HEK293T (cell line): ENCODE measurements at regions not wholly inside any gene's neighbourhood (a gene's known extent, or its start where the extent isn't known, plus 50 kb on each side); places are given as distances from the start of the nearest gene placed in this dataset.

Source experiments
- CTCF ChIA-PET: fragments of 350-600 bp; formaldehyde crosslinking; extraction: SDS; loops from one replicate; lab custom pipeline; 2021; ENCODE audit warnings: antibody characterized with exemption, inconsistent platforms; lab: Yijun Ruan, JAX
- POLR2A ChIA-PET: fragments of 350-600 bp; formaldehyde crosslinking; extraction: SDS; loops from one replicate; lab custom pipeline; 2020; ENCODE audit warnings: antibody characterized with exemption, inconsistent platforms; lab: Yijun Ruan, JAX
- DNase-seq: peaks from one replicate; pipeline ENCODE4 v3.0.0; 2012; ENCODE audit warnings: mixed read lengths; ENCODE audit errors: extremely low spot score
- ARNT ChIP-seq: fragments of 450-650 bp; IDR thresholded peaks from 2 replicates; pipeline ENCODE4 v1.6.1; 2017; ENCODE audit warnings: mild to moderate bottlenecking
- BHLHE40 ChIP-seq: fragments of 450-650 bp; IDR thresholded peaks from 2 replicates; pipeline ENCODE4 v1.6.1; 2016; ENCODE audit warnings: mild to moderate bottlenecking, moderate library complexity, borderline replicate concordance
- CTBP1 ChIP-seq: fragments of 450-650 bp; IDR thresholded peaks from 2 replicates; pipeline ENCODE4 v1.6.1; 2016; ENCODE audit warnings: borderline replicate concordance
- ELF4 ChIP-seq: fragments of 450-650 bp; IDR thresholded peaks from 2 replicates; pipeline ENCODE4 v1.6.1; 2017; ENCODE audit warnings: antibody characterized with exemption
- FOXA1 ChIP-seq: fragments of 450-650 bp; IDR thresholded peaks from 2 replicates; pipeline ENCODE4 v1.6.1; 2016; ENCODE audit warnings: mild to moderate bottlenecking
- FOXK2 ChIP-seq: fragments of 450-650 bp; IDR thresholded peaks from 2 replicates; pipeline ENCODE4 v1.6.1; 2016; ENCODE audit warnings: mild to moderate bottlenecking
- FOXM1 ChIP-seq: fragments of 450-650 bp; IDR thresholded peaks from 2 replicates; pipeline ENCODE4 v1.6.1; 2017; ENCODE audit warnings: mild to moderate bottlenecking, borderline replicate concordance
- HDGF ChIP-seq: fragments of 450-650 bp; IDR thresholded peaks from 2 replicates; pipeline ENCODE4 v1.6.1; 2017; ENCODE audit warnings: antibody characterized with exemption, borderline replicate concordance
- L3MBTL2 ChIP-seq: fragments of 450-650 bp; conservative IDR thresholded peaks from 2 replicates; pipeline ENCODE4 v1.6.1; 2016; ENCODE audit warnings: mild to moderate bottlenecking
- LEF1 ChIP-seq: fragments of 450-650 bp; IDR thresholded peaks from 2 replicates; pipeline ENCODE4 v1.6.1; 2017; ENCODE audit warnings: mild to moderate bottlenecking, borderline replicate concordance
- NFRKB ChIP-seq: fragments of 450-650 bp; IDR thresholded peaks from 2 replicates; pipeline ENCODE4 v1.6.1; 2016; ENCODE audit warnings: mild to moderate bottlenecking, moderate library complexity
- PKNOX1 ChIP-seq: fragments of 450-650 bp; IDR thresholded peaks from 2 replicates; pipeline ENCODE4 v1.6.1; 2016
- SP1 ChIP-seq: fragments of 450-650 bp; IDR thresholded peaks from 2 replicates; pipeline ENCODE4 v1.6.1; 2017
- SUZ12 ChIP-seq: fragments of 450-650 bp; IDR thresholded peaks from 2 replicates; pipeline ENCODE4 v1.6.1; 2016; ENCODE audit warnings: mild to moderate bottlenecking
- TARDBP ChIP-seq: fragments of 450-650 bp; IDR thresholded peaks from 2 replicates; pipeline ENCODE4 v1.6.1; 2016
- ZNF384 ChIP-seq: fragments of 450-650 bp; IDR thresholded peaks from 2 replicates; pipeline ENCODE4 v1.6.1; 2016

DNA sequence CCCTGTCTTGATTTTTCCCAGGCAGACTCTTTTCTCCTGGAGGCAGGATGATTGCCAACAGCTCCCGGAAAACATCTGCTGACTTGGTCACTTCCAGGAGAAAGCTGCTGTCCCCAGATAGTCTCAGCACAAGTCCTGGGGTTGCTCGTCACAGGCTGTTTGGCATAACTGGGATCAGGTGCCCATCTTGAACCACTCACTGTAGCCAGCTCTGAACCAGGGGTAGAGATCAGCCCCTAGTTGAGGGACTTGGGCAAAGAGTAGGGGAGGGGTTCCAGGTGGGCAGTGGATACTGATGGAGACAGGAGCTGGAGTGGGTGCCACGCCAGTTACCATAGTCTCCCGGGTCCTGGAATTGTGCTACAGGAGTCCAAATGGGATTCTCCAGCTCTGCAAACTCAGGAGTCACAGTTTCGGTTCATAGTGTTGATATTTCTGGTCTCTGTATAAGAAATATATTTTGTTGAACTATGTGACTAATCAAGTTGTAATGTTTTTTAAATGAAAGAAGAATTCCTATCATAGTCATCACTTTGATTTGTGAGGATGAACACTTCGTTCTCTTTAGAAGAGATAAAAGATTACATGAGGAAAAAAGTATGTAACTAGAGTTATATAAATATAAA, 1154.5 kb downstream of the AACS start:
- POLR2A ChIA-PET, result no interaction called here
- CTCF ChIA-PET, result no interaction called here
- DNase-seq, result no peak
- no peak for TF ChIP-seq TARDBP
- TF ChIP-seq NFRKB, result no peak
- no peak for TF ChIP-seq ARNT
- no peak for TF ChIP-seq LEF1
- TF ChIP-seq CTBP1, result no peak
- TF ChIP-seq ELF4, result no peak
- no peak for TF ChIP-seq BHLHE40
- TF ChIP-seq L3MBTL2, result no peak
- no peak for TF ChIP-seq SUZ12
- no peak for TF ChIP-seq PKNOX1
- no peak for TF ChIP-seq SP1
- TF ChIP-seq ZNF384, result no peak
- TF ChIP-seq FOXM1, result no peak
- TF ChIP-seq FOXK2, result no peak

DNA sequence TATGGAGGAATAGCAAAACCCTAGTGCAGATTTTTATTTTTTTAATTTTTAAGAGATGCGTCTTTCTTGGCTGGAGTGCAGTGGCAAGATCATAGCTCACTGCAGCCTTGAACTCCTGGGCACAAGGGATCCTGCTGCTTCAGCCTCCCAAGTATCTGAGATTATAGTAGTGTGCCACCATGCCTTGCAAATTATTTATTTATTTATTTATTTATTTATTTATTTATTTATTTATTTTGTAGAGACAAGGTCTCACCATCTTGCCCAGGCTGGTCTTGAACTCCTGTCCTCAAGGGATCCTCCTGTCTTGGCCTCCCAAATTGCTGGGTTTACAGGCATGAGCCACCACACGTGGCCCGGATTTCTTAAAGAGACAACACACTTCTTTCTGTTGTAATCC, 1158.8 kb downstream of the AACS start:
- no peak for TF ChIP-seq FOXK2
- TF ChIP-seq SP1, result no peak
- no peak for TF ChIP-seq ZNF384
- no peak for TF ChIP-seq LEF1
- no peak for TF ChIP-seq HDGF
- TF ChIP-seq FOXA1, result no peak
- TF ChIP-seq SUZ12, result no peak
- no peak for TF ChIP-seq FOXM1
- TF ChIP-seq BHLHE40, result no peak
- no peak for TF ChIP-seq CTBP1
- TF ChIP-seq PKNOX1, result no peak
- TF ChIP-seq ARNT, result no peak
- no peak for TF ChIP-seq TARDBP
- TF ChIP-seq NFRKB, result no peak
- TF ChIP-seq L3MBTL2, result no peak
- TF ChIP-seq ELF4, result no peak
- POLR2A ChIA-PET, result no interaction called here
- CTCF ChIA-PET, result no interaction called here

GRCh38 chr12:126228936-126229335, 1163.7 kb downstream of the AACS start:
- TF ChIP-seq HDGF (no peak), FOXM1 (no peak)
- ChIA-PET CTCF (no interaction called here), POLR2A (no interaction called here)
- no peak for DNase-seq

More for the DNA sequence above, 1158.8 kb downstream of the AACS start:
- DNase-seq, result no peak

DNA sequence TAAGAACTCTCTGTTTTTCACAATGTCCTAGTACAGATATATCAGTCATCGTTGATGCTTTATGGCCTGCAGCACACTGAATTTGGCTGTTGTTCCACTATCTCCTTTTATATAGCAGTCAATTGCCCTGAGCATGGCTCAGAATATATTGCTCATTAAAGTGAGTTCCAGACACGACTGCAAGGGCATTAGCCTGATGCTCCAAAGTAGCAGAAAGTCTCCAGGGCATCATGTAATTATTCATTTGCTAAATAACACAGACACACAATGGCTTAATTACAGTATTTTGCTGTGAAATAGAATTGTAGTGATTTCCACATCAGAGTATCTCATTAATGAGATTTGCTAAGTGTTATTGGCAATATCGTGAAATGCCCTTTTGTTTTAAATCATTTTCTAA, 1167.5 kb downstream of the AACS start:
- ChIA-PET POLR2A (no interaction called here), CTCF (no interaction called here)
- no peak for DNase-seq
- TF ChIP-seq SUZ12 (no peak), SP1 (no peak), ARNT (no peak), TARDBP (no peak), PKNOX1 (no peak), LEF1 (no peak), BHLHE40 (no peak), ELF4 (no peak), CTBP1 (no peak)

GRCh38 chr12:126233625-126234024, 1168.4 kb downstream of the AACS start:
- CTCF ChIA-PET, result no interaction called here
- TF ChIP-seq ZNF384 (no peak), SUZ12 (no peak), L3MBTL2 (no peak), NFRKB (no peak), HDGF (no peak), LEF1 (no peak), FOXA1 (no peak), PKNOX1 (no peak), CTBP1 (no peak)
- POLR2A ChIA-PET, result no interaction called here
- DNase-seq, result no peak

- ChIA-PET CTCF (no interaction called here), POLR2A (no interaction called here)
- no peak for DNase-seq
- TF ChIP-seq FOXM1 (no peak), LEF1 (no peak), SP1 (no peak), L3MBTL2 (no peak), HDGF (no peak), ELF4 (no peak), TARDBP (no peak), ARNT (no peak), SUZ12 (no peak), BHLHE40 (no peak), FOXK2 (no peak), ZNF384 (no peak), CTBP1 (no peak)
Observed at GRCh38 chr12:126243814-126244440, 1178.7 kb downstream of the AACS start.
